ENCODE measurements at regions not wholly inside any gene's neighbourhood (a gene's known extent, or its start where the extent isn't known, plus 50 kb on each side); places are given as distances from the start of the nearest gene placed in this dataset.
"Not testable (repeated sequence)": the region's sequence is repeated elsewhere in the genome, so short reads cannot be mapped to it uniquely, and the experiment has no call there.

- no peak for DNase-seq (ENCODE audit: low read depth)
Observed at GRCh38 chr5:169413416-169413815, 112.5 kb upstream of the SLIT3 start.

GRCh38 chr5:169412831-169413230 lies 111.9 kb upstream of the SLIT3 start:
- no peak for DNase-seq (ENCODE audit: low read depth)

GRCh38 chr5:169411786-169412430 lies 111.0 kb upstream of the SLIT3 start:
- no peak for DNase-seq (ENCODE audit: low read depth)

- DNase-seq (ENCODE audit: low read depth): no peak
Observed at GRCh38 chr5:169410996-169411783, 110.3 kb upstream of the SLIT3 start.

GRCh38 chr5:169408731-169409130 lies 107.8 kb upstream of the SLIT3 start:
- DNase-seq (ENCODE audit: low read depth): no peak

GRCh38 chr5:169408171-169408570 lies 107.2 kb upstream of the SLIT3 start:
- DNase-seq (ENCODE audit: low read depth): no peak

GRCh38 chr5:169404223-169404622 lies 103.3 kb upstream of the SLIT3 start:
- no peak for DNase-seq (ENCODE audit: low read depth)

- no peak for DNase-seq (ENCODE audit: low read depth)
Observed at GRCh38 chr5:169398515-169398914, 97.6 kb upstream of the SLIT3 start.

GRCh38 chr5:169395136-169395535 lies 94.2 kb upstream of the SLIT3 start:
- DNase-seq (ENCODE audit: low read depth): no peak

- DNase-seq (ENCODE audit: low read depth): no peak
Observed at GRCh38 chr5:169394371-169394770, 93.4 kb upstream of the SLIT3 start.

- no peak for DNase-seq (ENCODE audit: low read depth)
Observed at GRCh38 chr5:169393907-169394306, 93.0 kb upstream of the SLIT3 start.

- DNase-seq (ENCODE audit: low read depth): no peak
Observed at GRCh38 chr5:169390265-169390664, 89.3 kb upstream of the SLIT3 start.

GRCh38 chr5:169389318-169389717 lies 88.4 kb upstream of the SLIT3 start:
- no peak for DNase-seq (ENCODE audit: low read depth)

- DNase-seq (ENCODE audit: low read depth): no peak
Observed at GRCh38 chr5:169385636-169386035, 84.7 kb upstream of the SLIT3 start.

- no peak for DNase-seq (ENCODE audit: low read depth)
Observed at GRCh38 chr5:169384661-169385060, 83.7 kb upstream of the SLIT3 start.

GRCh38 chr5:169374761-169375160 lies 73.8 kb upstream of the SLIT3 start:
- DNase-seq (ENCODE audit: low read depth): peak; percentile 16

GRCh38 chr5:169374111-169374510 lies 73.2 kb upstream of the SLIT3 start:
- no peak for DNase-seq (ENCODE audit: low read depth)

GRCh38 chr5:169371801-169372200 lies 70.9 kb upstream of the SLIT3 start:
- DNase-seq (ENCODE audit: low read depth): not testable (repeated sequence)

GRCh38 chr5:169369130-169369529 lies 68.2 kb upstream of the SLIT3 start:
- no peak for DNase-seq (ENCODE audit: low read depth)

GRCh38 chr5:169367861-169368260 lies 66.9 kb upstream of the SLIT3 start:
- peak; percentile 9 for DNase-seq (ENCODE audit: low read depth)

- no peak for DNase-seq (ENCODE audit: low read depth)
Observed at GRCh38 chr5:169357291-169357690, 56.4 kb upstream of the SLIT3 start.

GRCh38 chr5:169356811-169357210 lies 55.9 kb upstream of the SLIT3 start:
- DNase-seq (ENCODE audit: low read depth): no peak

- no peak for DNase-seq (ENCODE audit: low read depth)
Observed at GRCh38 chr5:169356181-169356580, 55.2 kb upstream of the SLIT3 start.

GRCh38 chr5:169354921-169355320 lies 54.0 kb upstream of the SLIT3 start:
- DNase-seq (ENCODE audit: low read depth): no peak

All from iris pigment epithelial cell (primary cell).